Loucy (cell line): ENCODE measurements at regions not wholly inside any gene's neighbourhood (a gene's known extent, or its start where the extent isn't known, plus 50 kb on each side); places are given as distances from the start of the nearest gene placed in this dataset.

Experiments
- H2AFZ ChIP-seq: fragments of 200-600 bp; sonication (generic); 2 replicates; pipeline ENCODE4 v1.6.0; 2016; ENCODE audit warnings: antibody characterized with exemption, mild to moderate bottlenecking, low read length, moderate library complexity
- H3F3A ChIP-seq: fragments of 200-600 bp; 2 replicates; pipeline ENCODE4 v1.6.0; 2016; ENCODE audit warnings: antibody characterized with exemption, low read depth, mild to moderate bottlenecking
- H3K27me3 ChIP-seq: fragments of 200-600 bp; sonication (generic); 2 replicates; pipeline ENCODE4 v1.6.1; 2014; ENCODE audit warnings: low read length, mild to moderate bottlenecking; ENCODE audit not compliant: insufficient read depth, poor library complexity, severe bottlenecking
- H3K36me3 ChIP-seq: fragments of 200-600 bp; sonication (generic); 2 replicates; pipeline ENCODE4 v1.6.1; 2016; ENCODE audit warnings: low read length; ENCODE audit not compliant: insufficient read depth
- H3K4me1 ChIP-seq: fragments of 200-600 bp; sonication (generic); 2 replicates; pipeline ENCODE4 v1.5.1; 2014; ENCODE audit warnings: low read length, mild to moderate bottlenecking; ENCODE audit not compliant: insufficient read depth, poor library complexity, severe bottlenecking
- H3K4me2 ChIP-seq: fragments of 200-600 bp; sonication (generic); 2 replicates; pipeline ENCODE4 v1.6.0; 2014; ENCODE audit warnings: antibody characterized with exemption, low read length, low read depth, mild to moderate bottlenecking; ENCODE audit not compliant: poor library complexity, severe bottlenecking
- H3K4me3 ChIP-seq: fragments of 200-600 bp; sonication (generic); 2 replicates; pipeline ENCODE4 v1.5.1; 2014; ENCODE audit warnings: low read length, mild to moderate bottlenecking, mixed read lengths; ENCODE audit not compliant: poor library complexity, severe bottlenecking
- H3K79me2 ChIP-seq: fragments of 200-600 bp; sonication (generic); 2 replicates; pipeline ENCODE4 v1.6.1; 2014; ENCODE audit warnings: low read length; ENCODE audit not compliant: insufficient read depth
- H3K9ac ChIP-seq: fragments of 200-600 bp; sonication (generic); 2 replicates; pipeline ENCODE4 v1.6.0; 2014; ENCODE audit warnings: mild to moderate bottlenecking, low read depth, low read length, moderate library complexity; ENCODE audit not compliant: poor library complexity, severe bottlenecking
- H3K9me2 ChIP-seq: fragments of 200-600 bp; sonication (generic); replicated peaks from 2 replicates; pipeline ENCODE4 v1.6.1; 2016; ENCODE audit warnings: low read depth, low read length, mixed read lengths
- H3K9me3 ChIP-seq: fragments of 200-600 bp; sonication (generic); 2 replicates; pipeline ENCODE4 v1.6.1; 2014; ENCODE audit warnings: mild to moderate bottlenecking, antibody characterized with exemption, low read length, low read depth; ENCODE audit not compliant: insufficient read depth
- H4K20me1 ChIP-seq: fragments of 200-600 bp; sonication (generic); 2 replicates; pipeline ENCODE4 v1.6.0; 2014; ENCODE audit warnings: antibody characterized with exemption, low read length, mild to moderate bottlenecking; ENCODE audit not compliant: insufficient read depth, poor library complexity, severe bottlenecking
- EZH2phosphoT487 ChIP-seq: fragments of 200-600 bp; IDR thresholded peaks from 2 replicates; pipeline ENCODE4 v1.6.1; 2018; ENCODE audit warnings: antibody characterized with exemption, mild to moderate bottlenecking, moderate library complexity, borderline replicate concordance
- TF ChIP-seq, protein P1 (sequence below): fragments of 200-600 bp; sonication (generic); conservative IDR thresholded peaks from 2 replicates; pipeline ENCODE4 v1.5.1; 2014; ENCODE audit warnings: mild to moderate bottlenecking, antibody characterized with exemption, low read length

DNA sequence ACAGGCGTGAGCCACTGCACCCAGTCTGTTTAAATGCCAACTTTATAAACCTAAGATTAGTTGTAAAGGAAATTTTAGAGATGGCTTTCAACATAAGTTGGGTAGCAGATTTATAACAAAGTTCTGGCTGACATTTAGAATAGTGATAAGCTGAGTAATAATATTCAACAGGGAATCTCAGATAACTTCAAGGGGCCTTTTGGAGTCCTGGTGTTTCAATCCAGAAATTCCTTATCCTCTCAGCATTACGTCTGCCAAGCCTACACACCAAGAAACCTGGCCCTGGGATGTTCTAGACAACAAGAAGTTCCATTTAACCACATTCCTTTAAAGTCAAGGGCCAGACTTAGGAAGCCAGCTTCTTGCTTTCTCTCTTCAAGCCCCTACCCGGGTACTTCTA is 59.5 kb upstream of the DYRK2 start:
- no peaks in the 10 kb centered on the region for H3F3A ChIP-seq
- no peaks in the 10 kb centered on the region for H3K79me2 ChIP-seq
- no peaks in the 10 kb centered on the region for H4K20me1 ChIP-seq
- no peak overlapping the region for H2AFZ ChIP-seq
- H3K4me2 ChIP-seq, result no peak overlapping the region
- no peaks in the 10 kb centered on the region for H3K36me3 ChIP-seq
- H3K4me3 ChIP-seq, result no peak overlapping the region
- TF ChIP-seq EZH2phosphoT487, result no peak
- TF ChIP-seq, protein P1, sequence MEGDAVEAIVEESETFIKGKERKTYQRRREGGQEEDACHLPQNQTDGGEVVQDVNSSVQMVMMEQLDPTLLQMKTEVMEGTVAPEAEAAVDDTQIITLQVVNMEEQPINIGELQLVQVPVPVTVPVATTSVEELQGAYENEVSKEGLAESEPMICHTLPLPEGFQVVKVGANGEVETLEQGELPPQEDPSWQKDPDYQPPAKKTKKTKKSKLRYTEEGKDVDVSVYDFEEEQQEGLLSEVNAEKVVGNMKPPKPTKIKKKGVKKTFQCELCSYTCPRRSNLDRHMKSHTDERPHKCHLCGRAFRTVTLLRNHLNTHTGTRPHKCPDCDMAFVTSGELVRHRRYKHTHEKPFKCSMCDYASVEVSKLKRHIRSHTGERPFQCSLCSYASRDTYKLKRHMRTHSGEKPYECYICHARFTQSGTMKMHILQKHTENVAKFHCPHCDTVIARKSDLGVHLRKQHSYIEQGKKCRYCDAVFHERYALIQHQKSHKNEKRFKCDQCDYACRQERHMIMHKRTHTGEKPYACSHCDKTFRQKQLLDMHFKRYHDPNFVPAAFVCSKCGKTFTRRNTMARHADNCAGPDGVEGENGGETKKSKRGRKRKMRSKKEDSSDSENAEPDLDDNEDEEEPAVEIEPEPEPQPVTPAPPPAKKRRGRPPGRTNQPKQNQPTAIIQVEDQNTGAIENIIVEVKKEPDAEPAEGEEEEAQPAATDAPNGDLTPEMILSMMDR, result no peak
- H3K27me3 ChIP-seq, result no peaks in the 10 kb centered on the region
- H3K9me3 ChIP-seq, result no peaks in the 10 kb centered on the region
- H3K9ac ChIP-seq, result no peak overlapping the region
- H3K4me1 ChIP-seq, result peaks cover 29% of the 10 kb centered on the region
- H3K9me2 ChIP-seq, result no peaks in the 10 kb centered on the region

DNA sequence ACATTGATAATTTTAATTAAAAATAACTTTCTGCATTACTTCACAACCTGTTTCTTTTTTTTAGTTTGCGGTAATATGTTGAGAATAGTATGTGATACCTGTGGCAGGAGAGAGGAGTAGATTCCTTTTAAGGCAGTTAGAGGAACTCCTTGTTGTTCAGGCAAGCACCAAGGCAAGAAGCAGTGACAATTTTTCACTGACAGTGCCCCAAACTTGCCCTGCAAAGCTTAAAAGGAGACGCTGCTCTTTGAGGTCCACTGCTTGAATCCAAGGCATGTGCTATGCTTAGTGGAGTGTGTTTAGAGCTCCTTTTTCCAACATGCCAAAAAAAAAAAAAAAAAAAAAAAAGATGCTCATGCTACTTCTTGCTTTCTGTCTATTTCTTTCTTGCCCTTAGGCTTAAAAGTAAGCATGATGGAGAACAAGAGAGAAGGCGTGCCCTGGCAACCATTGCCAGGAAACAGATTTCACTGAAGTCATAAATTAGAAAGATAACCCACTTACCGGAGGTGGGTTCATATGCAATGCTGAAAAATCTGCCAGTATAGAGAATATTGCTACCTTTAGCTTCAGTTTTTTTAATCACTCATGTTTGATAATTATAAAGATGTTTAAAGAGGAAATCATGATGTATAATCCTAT is 58.3 kb upstream of the DYRK2 start:
- Histone ChIP-seq H3K27me3 (no peaks in the 10 kb centered on the region), H3K9me2 (no peaks in the 10 kb centered on the region), H3K36me3 (no peaks in the 10 kb centered on the region), H3K4me1 (peaks cover 37% of the 10 kb centered on the region), H3K4me2 (peak overlapping the region; percentile 65), H3F3A (no peaks in the 10 kb centered on the region), H3K9me3 (no peaks in the 10 kb centered on the region), H4K20me1 (no peaks in the 10 kb centered on the region), H3K79me2 (no peaks in the 10 kb centered on the region), H3K9ac (no peak overlapping the region), H3K4me3 (peak overlapping the region; percentile 66), H2AFZ (no peak overlapping the region; the same call in 1 of the 2 replicates)
- TF ChIP-seq EZH2phosphoT487, result no peak
- TF ChIP-seq, protein P1, result no peak

- Histone ChIP-seq H3K9ac (no peak overlapping the region), H3K4me1 (peaks cover 37% of the 10 kb centered on the region), H3K9me3 (no peaks in the 10 kb centered on the region), H3K27me3 (no peaks in the 10 kb centered on the region), H3K36me3 (no peaks in the 10 kb centered on the region), H3K79me2 (no peaks in the 10 kb centered on the region), H3K9me2 (no peaks in the 10 kb centered on the region), H2AFZ (peak overlapping the region; percentile 62; the same call in 1 of the 2 replicates), H3K4me2 (peak overlapping the region; percentile 27), H3K4me3 (no peak overlapping the region), H3F3A (no peaks in the 10 kb centered on the region), H4K20me1 (no peaks in the 10 kb centered on the region)
- TF ChIP-seq, protein P1, result no peak
- TF ChIP-seq EZH2phosphoT487, result no peak
Observed at GRCh38 chr12:67592228-67593011, 56.1 kb upstream of the DYRK2 start.
